Limb (tissue), 2 donors: ENCODE measurements at regions not wholly inside any gene's neighbourhood (a gene's known extent, or its start where the extent isn't known, plus 50 kb on each side); places are given as distances from the start of the nearest gene placed in this dataset.
A peak's percentile ranks its signal among the peaks of the same experiment; 100 is the strongest.

Source experiments
- DNase-seq, 2 donors: peaks; one replicate each; pipeline ENCODE4 v3.0.0-alpha.2; 2016; ENCODE audit errors: extremely low spot score in 2 of 2

DNA sequence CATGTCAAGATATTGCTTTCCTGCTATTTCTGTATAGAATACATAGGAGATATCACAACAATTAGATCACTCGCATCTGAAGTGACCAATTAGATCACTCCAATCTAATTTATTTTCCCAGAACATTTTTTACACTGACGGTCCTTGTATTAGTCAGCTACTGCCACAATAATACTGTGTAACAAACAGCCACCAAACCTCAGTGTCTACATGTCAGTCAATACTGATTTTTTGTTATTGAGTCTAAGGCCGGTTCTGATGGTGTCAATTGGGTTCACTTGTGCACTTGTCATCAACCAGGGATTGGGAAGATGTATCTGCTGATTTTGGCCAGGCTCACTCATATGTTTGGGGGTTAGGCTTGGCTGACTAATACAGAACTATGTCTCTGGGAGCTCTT is 275.9 kb upstream of the NFE2L3 start:
- no peak for DNase-seq

DNA sequence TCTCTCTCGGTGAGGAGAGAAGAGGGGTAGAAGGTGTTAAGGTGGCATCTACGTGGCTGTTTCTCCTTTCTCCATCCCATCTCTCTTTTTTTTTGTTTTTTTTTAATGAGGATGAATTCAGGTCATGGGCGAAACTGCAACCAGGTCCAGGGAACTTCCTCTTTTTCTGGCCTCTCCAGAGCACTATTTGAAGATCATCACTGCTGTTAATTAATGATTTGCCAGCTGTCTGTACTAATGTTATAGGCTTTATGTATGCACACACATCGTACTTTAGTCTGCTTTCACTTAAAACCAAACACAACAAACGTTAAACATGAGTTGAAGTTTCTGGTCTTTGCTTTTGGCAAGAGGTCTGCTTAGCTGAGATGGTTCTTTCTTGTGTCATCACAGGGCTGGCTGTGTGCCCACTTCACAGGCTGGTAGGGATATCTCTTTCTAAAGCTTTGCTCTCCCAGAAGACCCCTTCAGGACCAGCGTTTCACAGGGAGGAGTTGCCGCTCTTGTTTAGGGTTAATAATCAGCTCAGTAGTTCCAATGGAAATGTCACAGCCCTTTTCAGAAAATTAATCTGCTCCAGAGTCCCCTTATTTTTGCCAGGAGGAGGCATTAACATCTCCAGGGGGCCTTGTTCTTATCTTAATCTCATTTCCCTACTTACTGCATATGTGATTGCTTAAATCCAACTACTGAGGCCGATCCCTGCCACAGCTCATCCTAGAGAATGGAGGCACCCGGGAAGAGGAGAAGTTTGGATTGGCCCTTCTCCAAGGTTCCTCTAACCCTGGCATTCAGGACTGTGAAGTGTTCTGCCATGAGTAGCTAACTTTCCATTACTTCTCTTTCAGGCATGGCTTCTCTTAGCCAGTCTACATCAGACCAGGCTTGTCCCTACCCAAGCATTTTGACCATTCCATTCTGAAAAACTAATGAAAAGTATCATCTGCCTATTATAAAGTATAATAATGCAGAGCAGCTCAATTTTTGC is 273.9 kb upstream of the NFE2L3 start:
- DNase-seq, result no peak

DNA sequence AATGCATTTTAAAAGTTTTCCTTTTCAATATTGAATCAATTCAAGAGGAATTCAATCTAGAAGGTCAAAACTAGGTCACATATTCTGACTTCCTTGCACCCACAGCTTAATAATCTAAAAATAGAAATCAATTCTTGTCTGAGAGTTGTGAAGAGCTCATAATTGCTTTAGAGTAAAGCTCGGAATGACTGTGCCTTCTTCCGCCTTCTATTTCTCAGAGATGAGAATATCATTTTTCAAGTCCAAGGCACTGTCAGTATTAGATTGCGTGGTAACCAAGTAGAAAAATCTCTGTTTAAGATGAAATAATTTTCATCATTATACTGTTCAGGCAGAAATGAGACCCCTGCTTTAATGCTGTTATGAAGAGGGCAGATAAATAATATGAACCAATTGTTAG is 272.2 kb upstream of the NFE2L3 start:
- DNase-seq, result no peak

DNA sequence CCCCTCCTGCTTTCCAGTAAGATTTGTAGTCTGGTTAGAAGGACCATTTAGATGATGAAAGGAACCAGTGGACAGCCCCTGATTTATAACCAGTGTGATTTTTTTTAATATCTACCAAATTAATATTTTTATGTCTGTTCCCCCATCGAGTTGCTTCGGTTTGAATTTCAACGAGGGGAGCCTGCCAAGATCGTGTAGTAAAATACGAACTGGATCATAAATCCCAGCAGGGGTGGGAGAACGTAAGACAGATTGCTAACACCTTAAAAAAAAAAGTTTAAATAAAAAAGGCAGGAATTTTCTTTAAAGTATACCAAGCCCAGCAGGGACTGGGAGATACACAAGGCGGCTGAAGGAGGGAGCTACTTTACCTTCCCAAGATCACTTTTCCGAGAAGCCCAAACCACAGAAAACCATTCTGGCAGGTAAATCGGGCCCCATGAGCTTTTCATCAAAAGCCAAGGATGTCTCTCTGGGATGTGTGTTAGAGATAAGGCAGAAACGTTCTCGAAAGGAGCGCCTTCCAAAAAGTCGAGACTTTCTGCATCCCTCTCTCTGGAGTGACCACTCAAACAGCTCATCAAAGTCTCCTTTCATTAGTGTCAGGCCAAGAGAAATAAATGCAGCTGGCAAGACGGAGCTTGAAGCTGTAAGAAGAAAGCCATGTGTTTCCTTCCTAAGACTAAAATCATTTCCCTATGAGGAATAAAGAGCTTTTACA is 270.5 kb upstream of the NFE2L3 start:
- peak in 1 of 2 donors; percentile 62 for DNase-seq

DNA sequence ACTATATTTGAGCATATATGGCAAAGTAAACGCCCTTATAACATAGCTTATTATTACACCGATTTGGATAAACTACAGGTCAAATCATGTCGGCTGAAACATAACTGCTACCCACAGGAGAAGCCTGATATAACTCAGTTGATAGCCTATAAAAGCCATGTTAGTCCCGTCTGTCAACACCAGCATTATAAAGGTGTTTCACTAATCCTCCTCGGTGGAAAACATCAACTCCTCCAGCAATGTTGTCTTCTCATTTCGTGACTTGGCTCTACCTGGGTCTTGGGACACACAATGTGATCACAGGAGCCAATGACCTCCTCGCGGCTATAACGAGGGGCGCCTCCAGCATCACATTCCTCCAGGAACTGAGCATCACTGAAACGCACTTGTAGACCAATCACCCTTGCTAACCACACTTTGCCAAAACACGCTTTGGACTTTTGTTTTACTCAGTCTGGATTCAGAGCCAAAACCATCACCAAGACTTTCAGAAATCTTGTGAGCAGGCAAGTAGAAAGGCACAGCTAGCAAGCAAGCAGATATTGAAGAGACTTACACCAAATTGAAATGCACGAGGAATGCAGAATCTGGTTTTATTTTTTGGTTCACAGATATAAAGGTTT is 269.7 kb upstream of the NFE2L3 start:
- DNase-seq, result peak in 1 of 2 donors; percentile 35

DNA sequence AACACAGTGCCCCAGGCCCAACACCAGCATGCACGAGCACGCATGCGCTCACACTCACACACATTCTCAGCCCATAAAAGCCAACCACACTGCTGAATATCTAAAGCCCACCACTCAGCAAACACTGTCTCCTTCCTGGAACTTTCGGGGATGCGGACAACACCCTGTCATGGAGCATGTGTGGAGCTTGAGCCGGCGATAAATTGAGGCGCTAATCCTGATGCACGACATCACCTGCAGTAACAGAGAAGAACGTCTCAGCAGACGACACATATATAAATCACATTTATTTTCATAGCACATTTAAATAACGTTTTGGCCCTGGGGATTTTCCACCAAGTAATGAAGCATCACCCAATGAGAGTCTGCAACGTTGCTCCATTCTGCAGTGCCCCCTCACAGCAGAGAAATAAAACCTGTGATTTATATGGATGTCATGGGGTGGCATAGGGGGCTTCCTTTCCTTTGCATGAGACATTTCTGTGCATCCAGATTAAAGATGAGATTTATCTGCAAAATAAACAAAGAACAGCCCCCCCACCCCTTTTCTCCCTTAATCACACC is 267.7 kb upstream of the NFE2L3 start:
- DNase-seq, result peak in 1 of 2 donors; percentile 40

DNA sequence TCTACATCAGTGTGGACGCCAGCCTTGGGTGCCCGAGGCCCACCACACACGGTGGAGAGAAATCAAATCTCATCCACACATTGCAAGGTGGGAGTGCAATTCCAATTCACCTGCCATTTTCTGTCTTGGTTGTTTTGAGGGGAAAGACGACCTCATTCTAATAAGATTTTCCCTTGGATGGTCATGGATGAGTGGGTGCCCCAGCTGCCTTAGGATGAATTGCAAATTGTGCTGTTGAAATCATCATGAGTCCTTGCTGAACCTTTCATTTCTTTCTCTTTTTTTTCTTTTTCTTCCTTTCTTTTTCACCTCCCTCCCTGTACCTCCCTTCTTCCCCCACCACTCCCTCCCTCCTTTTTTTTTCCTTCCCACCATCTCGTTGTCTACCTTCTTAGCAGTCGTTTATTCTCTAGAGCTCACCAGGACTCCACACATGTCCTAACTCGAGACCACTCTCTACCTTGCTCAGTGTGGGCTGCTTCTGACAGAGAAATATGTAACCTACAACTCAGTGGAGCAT is 266.9 kb upstream of the NFE2L3 start:
- no peak for DNase-seq

DNA sequence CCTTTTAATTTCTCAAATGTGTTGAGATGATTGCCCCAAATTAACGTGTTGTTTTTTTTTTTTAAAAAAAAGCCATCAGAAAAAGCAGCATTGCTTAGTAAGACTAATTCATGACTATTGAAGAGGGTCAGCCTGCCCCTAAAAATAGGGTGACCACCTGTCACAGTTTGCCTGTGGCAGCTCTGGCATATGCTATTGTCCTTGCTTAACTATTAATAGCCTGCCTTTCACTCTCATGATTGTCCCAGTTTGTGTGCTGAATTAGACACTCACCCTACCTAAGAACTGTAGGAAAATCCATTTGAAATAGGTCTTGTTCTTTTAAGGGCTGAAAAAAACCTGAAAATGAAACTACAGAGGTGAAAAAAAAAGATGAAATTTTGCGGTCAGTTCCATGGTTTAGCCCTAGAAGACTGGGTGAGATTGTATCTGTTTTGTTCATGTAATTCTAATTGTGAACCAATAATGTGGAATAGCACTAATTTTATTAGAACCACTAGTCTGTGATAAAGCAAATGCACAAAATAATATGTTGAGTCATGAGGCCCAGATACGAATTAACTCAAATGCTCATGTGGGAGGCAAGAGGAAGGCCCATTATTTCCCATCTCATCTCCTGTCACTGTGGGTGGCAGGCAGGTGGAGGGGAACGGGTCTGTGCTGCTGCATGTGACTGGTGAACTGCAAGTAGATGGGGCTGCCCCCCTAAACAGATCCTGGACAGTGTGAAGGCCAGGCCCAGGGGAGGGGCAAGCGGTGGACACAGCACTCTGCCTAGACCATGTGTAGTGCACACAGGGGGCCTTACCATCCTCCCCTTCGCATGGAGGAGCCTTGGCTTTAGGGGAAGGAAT is 265.4 kb upstream of the NFE2L3 start:
- peak in 1 of 2 donors; percentile 36 for DNase-seq

DNA sequence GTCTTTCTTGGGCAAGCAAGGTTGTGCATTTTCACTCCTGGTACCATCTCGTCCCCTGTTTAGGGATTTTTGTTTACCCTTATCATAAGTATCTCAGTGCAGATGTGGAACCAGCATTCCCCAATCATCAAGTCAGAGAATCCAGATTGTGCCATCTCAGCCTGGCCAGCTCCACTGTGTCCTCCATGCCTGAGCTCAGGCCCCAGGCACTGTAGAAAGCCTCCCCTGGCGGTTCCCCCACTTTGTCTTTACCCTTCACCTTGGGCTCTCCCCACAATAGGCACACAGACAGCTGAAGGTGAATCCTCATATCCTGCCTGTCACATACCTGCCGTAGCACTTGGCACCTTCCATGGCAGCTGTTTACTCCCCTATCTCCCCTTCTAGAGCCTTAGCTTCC is 264.7 kb upstream of the NFE2L3 start:
- DNase-seq, result no peak

DNA sequence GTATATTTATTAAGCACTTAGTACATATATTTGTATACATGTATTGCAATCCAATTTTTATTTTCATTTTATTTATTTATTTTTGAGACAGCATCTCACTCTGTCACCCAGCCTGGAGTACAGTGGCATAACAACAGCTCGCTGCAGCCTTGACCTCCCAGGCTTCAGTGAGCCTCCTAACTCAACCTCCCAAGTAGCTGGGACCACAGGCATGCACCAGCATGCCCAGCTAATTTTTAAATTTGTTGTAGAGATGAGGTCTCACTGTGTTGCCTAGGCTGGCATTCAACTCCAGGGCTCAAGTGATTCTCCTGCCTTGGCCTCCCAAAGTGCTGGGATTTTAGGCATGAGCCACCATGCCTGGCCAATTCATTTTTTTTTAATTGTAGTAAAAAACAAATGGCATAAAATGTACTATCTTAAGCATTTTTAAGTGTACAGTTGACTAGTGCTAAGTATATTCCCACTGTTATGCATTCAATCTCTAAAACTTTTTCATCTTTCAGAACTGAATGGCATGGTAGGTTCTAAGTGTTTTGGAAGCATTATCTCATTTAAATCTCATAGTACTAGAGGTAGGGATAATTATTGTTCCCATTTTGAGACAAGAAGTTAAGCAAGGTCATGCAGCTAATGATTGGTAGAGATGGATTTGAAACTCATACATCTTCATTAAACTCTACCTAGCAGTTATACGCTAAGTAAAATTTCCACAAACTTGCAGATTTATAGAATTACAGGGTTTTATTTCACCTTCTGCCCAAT is 264.0 kb upstream of the NFE2L3 start:
- DNase-seq, result no peak

DNA sequence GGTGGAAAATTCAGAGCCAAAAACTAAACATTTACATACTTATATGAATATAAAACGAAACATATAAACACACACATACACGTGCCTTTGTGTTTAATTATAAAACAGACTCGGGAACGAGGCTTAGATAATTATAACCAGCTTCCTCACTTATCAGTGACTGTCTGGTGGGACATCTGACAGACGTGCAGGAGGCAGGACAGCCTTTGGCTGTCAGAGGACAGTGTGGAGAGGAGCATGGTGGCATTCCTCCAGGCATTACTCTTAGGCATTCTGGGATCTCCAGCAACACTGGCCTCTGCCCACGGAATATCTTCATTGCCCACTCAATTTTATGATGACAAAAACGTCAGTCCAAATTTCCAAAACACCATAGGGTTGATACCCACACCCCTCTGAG is 262.2 kb upstream of the NFE2L3 start:
- DNase-seq, result no peak

DNA sequence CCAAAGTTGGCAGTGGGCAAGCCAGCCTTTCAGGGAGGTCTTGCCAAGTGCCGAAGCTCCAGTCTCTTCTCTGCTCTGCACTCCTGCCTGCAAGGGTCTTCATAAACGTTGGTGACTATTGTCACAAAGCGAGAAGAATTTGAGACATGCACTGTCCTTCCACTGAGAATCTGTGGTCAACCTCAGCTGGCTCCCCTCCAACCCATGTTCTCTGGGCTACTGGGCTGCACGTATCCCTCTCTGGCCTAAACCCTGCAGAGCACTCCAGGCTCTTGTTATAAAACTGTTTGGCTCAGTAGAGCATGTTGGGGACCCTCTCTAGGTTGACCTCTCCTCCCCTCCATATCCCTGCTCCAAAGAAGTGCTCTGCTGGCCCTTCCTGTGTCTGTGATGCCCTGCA is 260.4 kb upstream of the NFE2L3 start:
- no peak for DNase-seq

DNA sequence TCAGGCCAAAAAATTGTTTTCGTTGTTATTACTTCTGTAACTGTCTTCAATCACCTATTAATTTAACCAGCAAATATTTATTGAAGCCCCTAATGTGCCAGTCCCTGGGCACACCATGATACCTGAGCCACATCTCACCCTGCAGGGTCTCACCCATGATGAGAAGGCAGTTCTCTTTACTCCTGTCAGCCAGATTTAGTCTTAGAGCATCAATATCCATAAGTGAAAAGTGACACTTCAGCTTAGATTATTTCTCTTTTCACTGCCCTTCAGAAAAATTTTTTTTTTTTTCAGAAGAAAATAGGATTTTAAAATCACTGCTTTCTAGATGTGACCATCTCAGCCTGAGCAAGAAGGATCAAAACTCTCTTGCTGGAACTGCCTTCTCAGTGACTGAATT is 258.6 kb upstream of the NFE2L3 start:
- no peak for DNase-seq

DNA sequence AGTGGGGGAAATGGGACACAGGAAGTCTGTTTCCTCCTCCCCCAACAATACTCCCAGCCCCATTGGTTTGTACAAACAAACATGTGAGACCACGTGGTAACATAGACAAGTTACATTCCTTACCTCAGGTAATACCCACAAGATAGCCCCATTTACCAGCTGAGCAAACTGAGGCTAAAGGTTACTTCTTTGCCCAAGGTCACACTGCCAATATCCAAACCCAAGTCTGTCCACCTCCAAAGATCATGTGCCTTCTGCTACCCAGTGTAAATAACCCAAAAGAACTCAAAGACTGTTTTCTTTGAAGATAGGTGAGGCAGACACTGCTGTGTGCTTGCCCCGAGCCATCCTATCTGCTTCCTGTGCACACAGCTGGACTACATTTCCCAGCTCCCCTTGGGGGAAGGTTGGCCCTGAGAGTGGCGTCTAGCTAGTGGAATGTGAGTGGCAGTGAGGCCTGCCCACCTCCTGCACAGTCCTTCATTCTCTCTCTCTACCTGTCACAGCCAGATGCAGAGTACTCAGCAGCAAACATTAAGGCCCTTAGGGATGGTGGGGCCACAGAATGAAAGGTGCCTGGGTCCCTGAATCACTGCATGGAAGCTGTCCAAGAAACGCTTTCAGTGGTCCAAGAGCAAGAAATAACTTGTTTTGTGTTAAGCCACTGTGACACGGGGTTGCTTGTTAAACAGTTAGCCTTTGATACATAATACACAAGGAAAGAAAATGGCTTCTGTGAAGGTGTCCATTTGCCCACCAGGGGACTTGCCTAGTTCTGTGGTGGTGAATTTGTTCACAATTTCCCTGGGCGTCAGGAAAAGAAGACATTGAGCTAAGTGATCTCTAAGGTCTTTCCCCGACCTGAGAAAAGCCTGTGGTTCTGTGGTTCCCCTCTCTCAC is 257.7 kb upstream of the NFE2L3 start:
- DNase-seq, result peak in 1 of 2 donors; percentile 44

DNA sequence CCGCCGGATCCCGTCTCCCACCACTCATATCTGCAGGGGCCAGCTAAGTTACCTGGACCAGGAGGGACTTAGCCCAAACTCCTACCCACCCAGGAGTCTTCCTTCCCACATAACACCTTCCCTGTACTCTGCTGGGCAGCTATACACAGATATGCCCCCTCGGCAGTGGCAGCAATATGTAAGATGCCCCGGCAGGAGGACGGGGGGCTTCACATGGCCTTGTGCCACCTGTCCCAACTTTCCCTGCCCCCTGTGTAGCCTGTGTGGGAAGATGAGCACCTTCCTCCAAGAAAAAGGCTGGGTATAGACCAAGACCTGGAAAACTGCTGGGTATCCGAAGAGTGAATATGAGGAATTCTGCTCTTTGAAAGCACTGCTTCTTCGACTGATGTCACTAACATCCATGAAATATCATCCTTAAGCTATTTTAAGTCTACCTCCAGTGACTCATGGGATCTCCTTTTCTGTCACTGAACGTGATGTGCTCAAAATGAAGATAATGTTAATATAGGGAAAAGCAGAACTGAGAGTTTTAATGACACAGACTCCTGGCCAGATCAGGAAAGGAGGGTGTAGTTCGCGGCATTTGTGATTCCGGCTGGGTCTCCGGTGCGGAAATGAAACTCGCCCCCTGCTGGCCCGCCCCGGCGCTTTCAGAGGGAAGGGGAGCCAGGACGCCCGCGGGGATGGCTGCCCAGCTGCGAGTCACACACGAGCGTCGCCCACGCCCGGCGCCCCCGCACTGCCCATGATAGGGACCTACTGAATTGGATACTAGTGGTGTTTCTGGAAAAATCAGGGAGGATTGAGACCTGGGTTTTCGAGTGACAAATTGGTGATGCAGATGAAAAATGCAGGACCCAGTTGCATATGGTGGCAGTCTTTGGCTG is 256.9 kb upstream of the NFE2L3 start:
- DNase-seq, result peak; percentile 52 to 85

DNA sequence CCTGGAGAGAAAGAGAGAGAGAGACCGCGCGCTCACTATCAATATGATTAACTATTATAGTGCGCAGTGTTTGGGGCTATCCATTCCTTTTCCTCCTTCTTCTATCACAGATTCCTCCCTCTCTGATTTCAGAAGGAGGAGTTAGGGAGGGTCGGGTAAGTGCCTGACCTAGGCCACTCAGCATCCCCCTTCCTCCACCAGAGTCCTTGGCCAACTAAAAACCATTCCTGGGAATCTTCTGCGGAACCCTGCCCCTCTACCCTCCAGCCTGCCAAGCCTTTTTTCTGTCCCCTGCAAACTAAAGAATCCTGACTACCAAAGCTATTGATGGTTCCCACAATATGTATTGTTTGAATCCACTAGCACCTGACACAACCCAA is 256.2 kb upstream of the NFE2L3 start:
- DNase-seq, result no peak

DNA sequence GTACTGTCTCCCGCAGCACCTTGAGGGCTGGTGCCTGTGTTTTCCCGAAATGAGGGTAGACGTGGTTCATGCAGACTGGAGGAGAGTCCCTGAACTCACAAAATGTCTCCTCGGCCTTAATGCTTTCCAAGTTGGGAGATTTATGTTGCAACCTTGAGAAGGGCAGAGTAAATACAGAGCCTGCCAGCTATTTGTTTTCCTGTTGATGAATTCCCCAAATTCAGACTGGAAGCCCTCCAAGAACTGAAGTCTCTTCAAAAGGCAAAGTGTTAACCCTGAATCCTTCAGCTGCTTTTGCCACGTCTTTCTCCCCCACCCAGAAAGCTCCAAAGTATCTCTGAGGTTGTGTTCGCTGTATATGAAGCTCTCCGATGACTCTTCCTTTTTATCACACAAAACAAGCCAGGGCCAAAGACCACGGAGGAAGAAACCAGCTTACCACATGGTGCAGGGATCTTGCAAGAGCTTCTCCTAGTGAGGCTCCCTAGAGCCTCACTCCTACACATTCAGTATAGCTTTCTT is 254.7 kb upstream of the NFE2L3 start:
- no peak for DNase-seq

DNA sequence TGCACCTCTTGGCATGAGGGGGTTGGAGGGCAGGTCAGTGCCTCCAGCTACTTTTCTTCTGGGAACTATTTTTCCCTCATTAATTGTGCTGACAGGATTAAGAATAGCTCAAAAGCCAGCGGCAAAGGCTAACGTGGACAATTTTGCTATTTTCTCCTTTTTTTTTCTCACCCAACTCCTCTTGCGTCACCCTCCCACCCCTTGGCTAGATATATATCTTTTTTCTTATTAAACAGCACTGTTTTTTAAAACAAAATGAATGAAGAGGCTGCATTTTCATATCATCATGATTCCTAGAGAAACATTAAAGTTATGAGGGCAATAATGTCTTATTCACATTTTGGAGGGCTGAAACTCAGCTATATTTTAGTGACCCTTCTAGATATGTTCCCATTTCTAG is 251.8 kb upstream of the NFE2L3 start:
- DNase-seq, result no peak
